H4 (cell line): ENCODE measurements at regions not wholly inside any gene's neighbourhood (a gene's known extent, or its start where the extent isn't known, plus 50 kb on each side); places are given as distances from the start of the nearest gene placed in this dataset.
"Not testable (repeated sequence)": the region's sequence is repeated elsewhere in the genome, so short reads cannot be mapped to it uniquely, and the experiment has no call there.

ENCODE experiments used
- DNase-seq: peaks from one replicate; pipeline ENCODE4 v3.0.0-alpha.2; 2015; ENCODE audit warnings: low spot score

DNA sequence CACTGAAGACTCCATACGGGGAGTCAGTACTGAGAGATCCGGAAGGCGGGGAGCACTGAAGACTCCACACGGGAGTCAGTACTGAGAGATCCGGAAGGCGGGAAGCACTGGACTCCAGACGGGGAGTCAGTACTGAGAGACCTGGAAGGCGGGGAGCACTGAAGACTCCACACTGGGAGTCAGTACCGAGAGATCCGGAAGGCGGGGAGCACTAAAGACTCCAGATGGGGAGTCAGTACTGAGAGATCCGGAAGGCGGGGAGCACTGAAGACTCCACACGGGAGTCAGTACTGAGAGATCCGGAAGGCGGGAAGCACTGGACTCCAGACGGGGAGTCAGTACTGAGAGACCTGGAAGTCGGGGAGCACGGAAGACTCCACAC, 77.2 kb downstream of the DLL1 start:
- DNase-seq, result not testable (repeated sequence)

DNA sequence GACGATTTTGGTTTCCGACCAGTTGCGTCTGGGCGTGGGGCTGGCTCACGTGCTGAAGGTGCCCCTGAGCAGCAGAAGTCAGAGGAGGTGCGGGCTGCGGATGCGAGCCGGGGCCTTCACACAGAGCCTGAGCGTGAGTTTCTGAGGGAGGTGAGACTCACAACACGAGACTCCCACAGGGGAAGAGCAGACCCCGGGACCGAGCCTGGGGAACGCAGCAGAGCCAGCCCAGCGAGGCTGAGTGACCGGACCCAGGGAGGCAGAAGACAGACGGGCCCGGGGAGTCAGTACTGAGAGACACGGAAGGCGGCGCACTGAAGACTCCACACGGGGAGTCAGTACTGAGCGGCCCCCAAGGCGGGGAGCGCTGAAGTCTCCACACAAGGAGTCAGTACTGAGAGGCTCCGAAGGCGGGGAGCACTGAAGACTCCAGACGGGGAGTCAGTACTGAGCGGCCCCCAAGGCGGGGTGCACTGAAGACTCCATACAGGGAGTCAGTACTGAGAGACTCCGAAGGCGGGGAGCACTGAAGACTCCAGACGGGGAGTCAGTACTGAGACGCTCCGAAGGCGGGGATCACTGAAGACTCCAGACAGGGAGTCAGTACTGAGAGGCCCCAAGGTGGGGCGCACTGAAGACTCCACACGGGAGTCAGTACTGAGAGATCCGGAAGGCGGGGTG, 77.8 kb downstream of the DLL1 start:
- DNase-seq, result no peak

DNA sequence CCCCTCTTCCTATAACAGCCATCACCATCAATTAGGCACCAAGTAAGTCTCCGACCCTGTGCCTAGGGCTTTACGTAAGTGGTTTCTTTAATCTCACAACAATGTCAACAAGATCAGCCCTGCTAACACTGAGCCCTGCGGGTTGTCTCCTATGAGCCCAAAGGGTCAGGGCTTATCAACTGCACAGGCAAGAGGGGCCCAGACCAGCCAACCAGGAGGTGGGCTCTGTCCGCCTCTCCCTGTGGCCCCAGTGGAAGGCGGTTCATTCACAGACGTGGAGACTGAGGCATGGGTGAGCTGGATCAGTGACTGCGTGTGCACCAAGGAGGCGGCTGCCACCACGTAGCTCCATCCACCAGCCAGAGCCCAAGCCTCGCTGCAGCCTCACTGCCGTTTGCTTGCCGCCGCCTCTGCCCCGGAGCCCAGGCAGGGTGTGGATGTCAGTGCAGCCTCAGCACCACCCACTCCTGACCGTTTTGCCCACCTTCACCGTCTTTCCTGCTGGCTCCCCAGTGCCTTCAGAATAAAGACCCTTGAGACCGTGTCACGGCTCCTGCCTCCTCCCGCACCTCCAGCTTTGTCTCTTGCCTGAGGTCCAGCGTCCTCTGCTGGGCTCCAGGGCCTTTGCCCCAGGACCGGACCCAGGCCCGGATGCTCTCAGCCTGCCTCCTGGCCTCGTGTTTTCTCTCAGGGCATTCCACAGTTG, 78.7 kb downstream of the DLL1 start:
- DNase-seq, result no peak

DNA sequence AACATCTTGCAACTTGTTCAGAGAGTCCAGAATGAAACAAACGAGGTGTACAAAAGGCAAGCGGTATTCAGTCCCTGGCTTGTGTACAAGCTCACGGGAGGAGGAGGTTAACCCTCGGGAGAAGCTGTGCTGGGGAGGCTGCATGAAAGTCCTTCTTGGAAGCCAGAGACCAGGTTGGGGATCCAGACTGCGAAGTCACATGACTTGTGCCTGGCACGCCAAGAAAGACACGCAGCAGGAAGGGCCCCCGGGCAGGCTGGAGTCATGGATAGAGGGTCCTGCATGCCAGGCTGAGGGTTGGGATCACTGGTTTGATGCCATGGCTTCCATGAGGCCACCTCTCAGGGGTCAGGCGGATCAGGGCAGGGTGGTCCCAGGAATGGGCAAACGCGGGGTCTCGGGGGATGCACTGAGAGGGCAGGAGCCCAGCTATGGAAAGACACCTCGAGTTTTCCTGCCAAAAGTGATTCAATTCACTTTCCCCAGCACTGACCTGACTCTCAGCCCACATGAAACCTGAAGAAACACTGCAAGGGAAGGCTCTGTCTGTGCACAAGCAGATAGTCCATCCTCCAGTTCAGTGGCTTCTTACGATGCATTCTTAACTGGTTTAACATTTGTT, 79.4 kb downstream of the DLL1 start:
- DNase-seq, result no peak

DNA sequence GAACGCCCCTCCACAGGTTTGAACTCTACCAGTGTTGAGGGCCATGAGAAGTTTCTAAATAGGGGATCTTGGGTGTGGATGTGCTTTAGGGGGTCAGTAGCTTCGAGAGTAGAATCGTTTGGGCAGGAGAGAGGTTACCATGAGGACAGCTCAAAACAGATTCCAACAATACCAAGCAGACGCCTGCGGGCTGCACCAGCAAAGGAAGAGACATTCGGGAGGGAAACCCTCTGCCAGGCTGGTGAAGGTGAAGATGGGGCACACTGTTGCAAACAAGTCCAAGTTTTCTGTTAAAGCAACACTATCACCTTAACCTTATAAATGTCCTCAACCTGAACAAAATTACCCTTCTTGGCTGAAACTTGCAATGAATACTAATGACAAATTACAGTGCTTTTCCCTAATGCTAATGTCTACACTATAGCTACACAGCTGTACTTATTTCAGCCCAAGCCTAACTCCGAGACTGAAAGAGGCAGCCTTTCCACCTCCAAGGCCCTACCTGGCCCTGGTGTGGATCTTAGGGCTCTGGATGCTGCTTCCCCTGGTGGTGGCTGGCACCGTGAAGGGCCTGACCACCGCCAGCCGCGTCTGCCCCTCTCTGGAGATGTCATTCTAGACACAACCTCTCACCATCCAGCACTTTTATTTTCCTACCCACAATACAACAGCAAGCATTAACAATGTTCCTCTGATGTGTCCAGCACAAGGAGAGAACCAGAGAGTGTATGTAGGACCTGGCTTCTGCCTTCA, 80.1 kb downstream of the DLL1 start:
- no peak for DNase-seq

DNA sequence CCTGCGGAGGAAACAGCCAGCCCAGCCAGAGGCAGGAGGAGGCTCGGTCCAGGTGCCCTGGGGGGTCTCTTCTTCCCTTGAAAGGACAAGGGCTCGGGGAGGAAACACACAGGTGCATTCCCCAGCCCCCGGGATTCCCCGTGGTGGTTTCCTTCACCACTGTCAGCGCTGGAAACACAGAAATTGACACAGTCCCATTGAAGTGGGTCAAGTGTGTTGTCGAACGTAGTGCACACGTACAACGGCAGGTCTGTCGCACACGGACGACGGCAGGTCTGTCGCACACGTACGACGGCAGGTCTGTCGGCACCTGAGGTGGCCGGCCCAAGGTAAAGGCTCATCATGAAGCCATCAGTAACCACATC, 80.9 kb downstream of the DLL1 start:
- no peak for DNase-seq

DNA sequence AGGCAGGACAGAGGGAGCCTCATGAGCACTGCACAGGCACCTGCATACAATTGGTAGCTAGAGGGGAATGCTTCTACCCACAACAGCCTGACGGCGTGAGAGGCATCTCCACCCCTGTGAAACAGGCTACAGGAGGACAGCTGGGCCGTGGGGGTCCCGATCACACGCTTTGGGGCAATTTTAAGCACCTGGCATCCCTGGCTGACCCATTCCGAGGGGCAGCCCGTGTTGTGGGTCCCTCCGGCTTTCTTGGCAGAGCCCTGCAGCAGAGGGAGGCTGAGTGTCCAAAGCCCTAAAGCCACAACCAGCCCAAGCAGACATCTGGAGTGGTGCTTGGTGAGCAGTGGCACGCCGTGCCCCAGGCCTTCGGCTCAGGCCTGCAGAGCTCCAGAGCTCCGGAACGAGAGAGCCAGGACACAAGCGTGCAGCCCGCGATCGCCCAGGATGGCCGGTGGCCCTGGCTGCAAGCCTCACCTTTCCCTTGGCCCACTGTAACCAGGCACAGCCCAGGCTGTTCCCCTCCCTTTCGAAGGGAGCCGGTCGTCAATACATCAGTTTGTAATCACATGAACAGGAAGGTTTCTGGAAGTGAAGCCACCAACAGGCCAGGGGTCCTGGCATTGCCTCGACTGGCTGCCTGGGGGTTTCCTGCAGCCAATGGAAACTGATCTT, 81.4 kb downstream of the DLL1 start:
- no peak for DNase-seq

DNA sequence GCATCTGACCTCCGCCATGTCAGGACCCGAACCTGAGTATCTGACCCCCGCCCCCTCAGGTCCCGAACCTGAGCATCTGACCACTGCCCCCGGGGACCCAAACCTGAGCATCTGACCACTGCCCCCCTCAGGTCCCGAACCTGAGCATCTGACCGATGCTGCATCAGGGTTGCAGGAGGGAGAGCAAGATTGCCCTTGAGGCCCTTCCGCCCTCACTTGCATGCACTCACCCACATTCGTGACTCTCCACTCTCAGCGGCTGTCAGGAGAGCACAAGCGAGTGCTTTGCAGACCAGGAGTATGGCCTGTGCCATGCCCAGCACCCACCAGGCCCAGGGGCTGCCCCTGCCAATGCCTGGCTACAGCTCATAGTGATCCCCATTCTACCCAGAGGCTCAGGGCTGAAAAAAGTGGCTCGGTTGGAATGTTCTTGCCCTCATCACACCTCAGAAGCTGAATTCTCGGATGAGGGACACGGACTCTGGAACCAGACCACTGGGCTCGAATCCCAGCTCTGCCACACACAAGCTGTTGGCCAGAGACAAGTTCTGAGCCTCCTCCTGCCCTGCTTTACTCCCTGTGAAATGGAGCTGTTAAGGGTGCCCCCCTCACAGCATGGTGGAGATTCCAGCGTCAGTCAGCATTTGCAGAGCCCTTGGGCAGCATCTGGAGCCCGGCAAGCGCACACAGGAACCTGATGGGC, 82.1 kb downstream of the DLL1 start:
- no peak for DNase-seq

DNA sequence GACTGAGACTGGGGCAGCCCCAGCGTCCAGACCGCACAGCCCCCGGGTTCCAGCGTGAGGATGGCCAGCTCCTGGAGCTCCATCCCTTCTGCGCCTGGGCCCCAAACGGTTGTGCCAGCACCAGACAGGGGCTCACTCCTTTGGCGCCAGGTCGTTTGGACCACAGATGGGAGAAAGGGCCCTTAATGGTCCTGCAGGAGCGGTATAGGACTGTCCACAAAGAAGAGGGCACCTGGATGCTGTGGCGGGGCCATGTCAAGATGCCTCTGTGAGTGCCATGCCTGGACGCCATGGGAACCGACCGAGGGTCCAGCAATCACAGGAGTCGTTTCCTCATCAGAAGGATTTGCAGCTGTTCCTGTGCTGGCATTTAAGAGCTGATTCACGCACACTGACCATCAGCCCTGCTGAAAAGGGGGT, 82.7 kb downstream of the DLL1 start:
- no peak for DNase-seq

DNA sequence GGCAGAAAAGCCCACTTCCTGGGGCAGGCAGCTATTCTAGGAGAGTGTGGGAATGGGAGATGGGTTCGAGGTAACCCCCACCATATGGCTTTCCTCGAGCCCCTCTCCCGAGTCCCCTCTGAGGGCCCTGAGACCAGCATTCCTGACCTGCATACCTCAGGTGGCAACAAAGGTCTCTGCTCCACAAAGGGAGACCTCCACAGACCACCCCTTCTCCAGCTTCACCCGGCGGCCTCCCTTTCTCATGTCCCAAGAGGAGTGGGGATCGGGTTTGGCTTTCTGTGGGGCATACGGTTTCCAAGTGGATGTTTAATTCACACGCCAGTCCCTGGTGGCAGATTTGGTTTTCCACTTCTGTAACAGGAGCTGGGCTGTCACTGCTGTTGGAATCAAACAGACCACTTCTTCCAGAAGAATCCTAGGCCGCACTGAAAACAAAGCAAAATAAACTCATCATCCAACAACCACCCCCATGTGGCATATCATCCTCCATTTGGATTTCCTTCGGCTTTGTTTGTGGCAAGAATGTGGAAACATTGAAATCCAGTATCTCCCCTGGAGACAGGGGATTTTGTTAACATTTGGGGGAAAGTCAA, 83.2 kb downstream of the DLL1 start:
- DNase-seq, result no peak

DNA sequence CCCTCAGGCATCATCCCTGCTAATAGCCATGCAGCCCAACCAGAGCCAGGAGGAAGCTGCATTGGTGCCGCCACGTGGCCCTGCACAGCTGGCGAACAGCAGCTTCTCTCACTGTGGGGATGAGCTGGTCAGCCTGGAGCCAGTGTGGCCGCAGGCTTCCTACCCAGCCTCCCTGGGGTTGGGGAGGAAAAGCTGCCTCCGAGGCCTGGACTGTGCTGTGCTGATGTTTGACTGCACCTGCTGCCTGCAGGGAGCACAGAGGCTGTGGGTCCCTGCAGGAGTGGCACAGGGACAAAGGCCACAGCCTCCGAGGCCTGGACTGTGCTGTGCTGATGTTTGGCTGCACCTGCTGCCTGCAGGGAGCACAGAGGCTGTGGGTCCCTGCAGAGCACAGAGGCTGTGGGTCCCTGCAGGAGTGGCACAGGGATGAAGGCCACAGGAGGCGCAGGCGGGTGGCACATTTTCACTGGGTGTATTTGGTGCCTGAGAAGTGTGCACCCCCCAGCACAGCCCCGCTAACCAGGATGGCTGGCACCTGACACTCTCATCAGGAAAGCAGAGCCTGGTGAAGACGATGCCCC, 83.9 kb downstream of the DLL1 start:
- DNase-seq, result no peak

DNA sequence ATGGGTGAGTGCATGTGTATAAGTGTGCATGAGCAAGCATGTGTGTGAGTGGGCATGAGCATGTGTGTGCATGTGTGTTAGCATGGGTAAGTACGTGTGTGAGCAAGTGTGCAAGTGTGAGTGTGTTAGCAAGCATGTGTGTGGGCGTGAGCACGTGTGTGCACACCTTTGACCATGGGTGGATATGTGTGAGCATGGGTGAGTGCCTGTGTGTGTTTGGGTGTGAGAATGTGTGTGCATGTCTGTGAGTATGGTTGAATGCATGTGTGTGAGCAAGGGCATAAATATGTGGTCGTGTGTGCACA, 84.6 kb downstream of the DLL1 start:
- DNase-seq, result no peak

DNA sequence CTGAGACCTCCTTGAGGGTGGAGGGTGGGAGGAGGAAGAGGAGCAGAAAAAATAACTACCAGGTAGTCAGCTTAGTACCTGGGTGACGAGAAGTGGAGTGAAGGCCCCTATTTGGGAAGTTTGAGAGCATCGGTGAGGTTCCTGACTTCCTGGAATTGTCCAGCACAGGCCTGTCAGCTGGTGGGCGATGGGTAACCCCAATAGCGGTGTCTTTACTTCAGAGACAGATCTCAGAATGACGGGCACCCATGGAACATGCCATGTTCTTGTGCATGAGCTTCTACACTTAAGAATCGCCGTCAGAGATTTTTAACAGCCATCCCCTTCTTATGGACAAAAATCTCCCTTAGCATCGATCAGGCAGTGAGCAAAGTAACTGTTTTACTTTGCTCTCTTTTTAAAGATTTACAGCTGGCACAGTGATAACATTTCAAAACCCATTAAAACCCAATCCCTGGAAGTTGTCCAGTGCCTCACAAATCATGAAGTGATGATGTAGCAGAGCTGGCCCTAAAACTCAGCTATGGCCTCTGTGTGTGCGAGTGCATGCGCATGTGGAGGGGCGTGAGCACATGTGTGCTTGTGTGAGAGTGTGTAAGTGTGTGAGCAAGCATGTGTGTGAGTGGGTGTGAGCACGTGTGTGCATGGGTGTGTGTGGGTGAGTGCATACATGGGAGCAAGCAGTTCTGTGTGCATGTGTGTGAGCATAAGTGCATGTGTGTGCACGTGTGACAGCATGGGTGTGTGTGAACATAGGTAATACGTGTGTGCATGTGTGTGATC, 85.2 kb downstream of the DLL1 start:
- DNase-seq, result no peak

DNA sequence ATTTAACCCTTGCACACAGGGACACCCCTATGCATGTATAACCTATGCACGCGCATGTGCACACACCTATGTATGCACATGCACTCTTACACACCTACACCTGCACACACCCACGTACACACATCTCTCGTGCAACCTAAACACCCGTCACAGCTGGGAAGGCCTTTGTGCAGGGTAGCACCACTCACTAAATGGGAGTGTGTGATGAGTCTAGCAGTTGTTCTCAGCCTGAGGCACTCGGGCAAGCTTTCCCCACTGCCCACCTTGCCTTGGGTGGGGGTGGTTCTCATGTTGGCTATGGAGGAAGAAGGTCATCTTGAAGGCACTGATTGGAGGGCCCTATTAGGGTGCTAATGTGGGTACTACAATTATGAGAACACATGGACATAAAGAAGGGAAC, 85.8 kb downstream of the DLL1 start:
- no peak for DNase-seq

DNA sequence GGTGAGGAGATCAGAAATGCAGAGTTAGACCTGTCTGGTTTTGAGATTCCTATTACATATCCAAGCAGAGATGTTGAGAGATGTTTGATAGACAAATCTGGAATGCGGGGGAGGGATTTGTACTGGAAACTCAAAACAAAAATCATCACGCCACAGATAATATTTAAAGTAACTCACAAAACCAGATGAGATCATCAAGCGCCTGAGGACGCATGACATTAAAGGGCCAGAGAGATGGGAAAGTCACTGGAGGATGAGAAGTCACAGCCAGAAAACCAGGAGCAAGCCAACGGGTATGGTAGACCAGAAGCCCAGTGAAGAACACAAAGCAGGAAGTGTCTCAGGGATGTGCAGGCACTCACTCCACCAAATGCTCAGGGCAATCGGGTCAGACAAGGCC, 87.7 kb downstream of the DLL1 start:
- DNase-seq, result no peak

DNA sequence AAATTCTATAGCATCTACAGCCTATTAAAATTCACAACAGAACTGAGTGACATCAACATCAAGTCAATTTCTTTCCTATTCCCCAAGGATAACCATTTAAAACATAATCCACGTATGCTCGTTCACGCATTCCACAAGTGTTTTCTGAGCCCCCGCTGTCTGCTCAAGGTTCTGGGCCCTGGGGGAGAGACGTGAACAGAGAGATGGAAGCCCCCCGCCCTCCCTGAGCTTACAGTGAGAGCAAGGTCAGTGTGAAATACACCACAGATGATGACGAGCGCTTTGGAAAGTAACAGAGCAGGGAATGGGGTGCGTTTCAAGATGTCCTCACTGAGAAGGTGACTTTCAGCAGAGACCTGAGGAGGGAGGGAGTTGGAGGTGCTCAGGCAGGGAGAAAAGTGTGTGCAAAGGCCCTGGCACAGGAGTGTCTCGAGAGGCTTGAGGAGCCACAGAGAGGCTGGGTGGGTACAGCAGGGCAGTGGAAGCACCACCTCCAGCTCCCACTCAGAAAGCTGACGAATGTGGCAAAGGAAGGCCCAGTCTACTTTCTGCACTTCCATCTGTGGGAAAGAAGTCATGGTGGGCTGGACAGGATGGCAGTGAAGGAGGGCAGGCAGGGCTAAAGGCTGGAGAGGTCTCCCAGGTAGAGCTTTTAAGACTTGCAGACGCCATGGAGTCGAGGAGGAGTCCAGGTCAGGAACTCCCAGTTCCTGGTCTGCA, 88.3 kb downstream of the DLL1 start:
- DNase-seq, result no peak

DNA sequence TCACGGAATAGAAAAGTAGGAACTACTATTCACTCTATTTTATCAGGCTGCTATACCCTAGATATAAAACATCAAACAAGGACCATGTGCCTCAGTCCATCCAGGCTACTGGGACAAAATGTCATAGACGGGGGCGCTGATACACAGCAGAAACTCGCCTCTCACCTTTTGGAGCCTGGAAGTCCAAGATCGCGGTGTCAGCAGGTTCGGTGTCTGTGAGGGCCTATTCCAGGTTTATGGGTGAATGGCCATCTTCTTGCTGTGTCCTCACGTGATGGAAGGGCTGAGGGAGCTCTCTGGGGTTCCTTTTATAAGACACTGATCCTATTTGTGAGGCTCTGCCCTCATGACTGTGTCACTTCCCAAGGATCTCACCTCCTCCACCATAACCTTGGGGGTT, 89.5 kb downstream of the DLL1 start:
- no peak for DNase-seq

DNA sequence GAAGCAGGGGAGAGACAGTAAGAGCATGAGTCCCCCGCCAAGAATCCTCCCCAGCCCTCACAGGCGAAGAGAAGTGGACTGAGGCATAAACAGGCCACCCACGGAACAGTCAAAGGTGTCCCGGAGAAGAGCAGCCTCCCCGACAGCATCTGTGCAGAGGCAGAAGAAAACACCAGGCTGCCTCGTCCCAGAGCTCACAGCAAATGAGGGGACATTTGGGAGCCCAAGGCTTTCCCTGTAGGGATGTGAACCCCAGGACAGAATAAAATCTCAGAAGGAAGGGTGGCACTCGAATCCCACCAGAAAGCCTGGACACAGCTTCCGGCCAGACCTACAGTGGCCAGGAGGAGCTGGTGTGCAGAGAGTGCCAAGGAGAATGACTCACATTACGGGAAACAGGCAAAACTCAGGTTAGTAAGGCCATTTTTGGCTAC, 90.4 kb downstream of the DLL1 start:
- peak; percentile 45 for DNase-seq

DNA sequence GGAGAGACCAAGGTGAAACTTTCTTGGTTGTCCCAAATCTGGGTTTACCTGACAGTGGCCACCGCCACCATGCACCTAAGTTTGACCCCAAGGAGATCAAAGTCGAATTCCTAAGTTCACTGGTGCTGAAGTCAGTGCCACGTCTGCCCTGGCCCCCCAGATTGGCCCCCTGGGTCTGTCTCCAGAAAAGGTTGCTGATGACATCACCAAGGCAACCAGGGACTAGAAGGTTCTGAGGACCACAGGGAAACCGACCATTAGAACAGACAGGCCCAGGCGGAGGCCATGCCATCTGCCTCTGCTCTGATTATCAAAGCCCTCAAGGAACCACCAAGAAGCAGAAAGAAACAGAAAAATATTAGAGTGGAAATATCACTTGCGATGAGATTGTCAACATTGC, 91.2 kb downstream of the DLL1 start:
- no peak for DNase-seq
